GM12865 (cell line): ENCODE measurements at regions not wholly inside any gene's neighbourhood (a gene's known extent, or its start where the extent isn't known, plus 50 kb on each side); places are given as distances from the start of the nearest gene placed in this dataset.

Source experiments
- DNase-seq: peaks from one replicate; pipeline ENCODE4 v3.0.0; 2010; ENCODE audit warnings: low read depth
- H3K4me3 ChIP-seq: 2 replicates; pipeline ENCODE4 v1.5.1; 2011; ENCODE audit warnings: mild to moderate bottlenecking, low read depth, low read length, control low read depth
- TF ChIP-seq, protein P1 (sequence below): IDR thresholded peaks from 2 replicates; pipeline ENCODE4 v1.5.1; 2011; ENCODE audit warnings: low read length, control low read depth, low read depth, inconsistent platforms; ENCODE audit not compliant: insufficient read depth; ENCODE audit errors: missing control alignments

DNA sequence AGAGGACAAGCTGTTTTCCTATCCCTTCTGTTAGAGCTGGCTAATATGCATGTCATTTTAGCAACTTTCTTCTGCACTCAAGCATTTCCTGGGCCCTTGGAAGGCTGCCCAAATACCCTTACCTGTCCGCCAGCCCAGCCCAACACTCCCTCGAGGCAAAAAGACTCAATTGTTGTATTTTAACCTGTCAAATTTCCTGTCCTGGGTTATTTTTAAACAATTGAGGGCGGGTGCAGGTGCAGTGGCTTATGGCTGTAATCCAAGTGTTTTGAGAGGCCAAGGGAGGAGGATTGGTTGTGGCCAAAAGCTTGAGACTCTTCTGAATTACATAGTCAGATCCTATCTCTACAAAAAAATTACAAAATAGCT, 125.0 kb upstream of the ARHGAP28 start:
- no peak overlapping the region for H3K4me3 ChIP-seq
- no peak for DNase-seq
- TF ChIP-seq, protein P1, sequence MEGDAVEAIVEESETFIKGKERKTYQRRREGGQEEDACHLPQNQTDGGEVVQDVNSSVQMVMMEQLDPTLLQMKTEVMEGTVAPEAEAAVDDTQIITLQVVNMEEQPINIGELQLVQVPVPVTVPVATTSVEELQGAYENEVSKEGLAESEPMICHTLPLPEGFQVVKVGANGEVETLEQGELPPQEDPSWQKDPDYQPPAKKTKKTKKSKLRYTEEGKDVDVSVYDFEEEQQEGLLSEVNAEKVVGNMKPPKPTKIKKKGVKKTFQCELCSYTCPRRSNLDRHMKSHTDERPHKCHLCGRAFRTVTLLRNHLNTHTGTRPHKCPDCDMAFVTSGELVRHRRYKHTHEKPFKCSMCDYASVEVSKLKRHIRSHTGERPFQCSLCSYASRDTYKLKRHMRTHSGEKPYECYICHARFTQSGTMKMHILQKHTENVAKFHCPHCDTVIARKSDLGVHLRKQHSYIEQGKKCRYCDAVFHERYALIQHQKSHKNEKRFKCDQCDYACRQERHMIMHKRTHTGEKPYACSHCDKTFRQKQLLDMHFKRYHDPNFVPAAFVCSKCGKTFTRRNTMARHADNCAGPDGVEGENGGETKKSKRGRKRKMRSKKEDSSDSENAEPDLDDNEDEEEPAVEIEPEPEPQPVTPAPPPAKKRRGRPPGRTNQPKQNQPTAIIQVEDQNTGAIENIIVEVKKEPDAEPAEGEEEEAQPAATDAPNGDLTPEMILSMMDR = no peak

DNA sequence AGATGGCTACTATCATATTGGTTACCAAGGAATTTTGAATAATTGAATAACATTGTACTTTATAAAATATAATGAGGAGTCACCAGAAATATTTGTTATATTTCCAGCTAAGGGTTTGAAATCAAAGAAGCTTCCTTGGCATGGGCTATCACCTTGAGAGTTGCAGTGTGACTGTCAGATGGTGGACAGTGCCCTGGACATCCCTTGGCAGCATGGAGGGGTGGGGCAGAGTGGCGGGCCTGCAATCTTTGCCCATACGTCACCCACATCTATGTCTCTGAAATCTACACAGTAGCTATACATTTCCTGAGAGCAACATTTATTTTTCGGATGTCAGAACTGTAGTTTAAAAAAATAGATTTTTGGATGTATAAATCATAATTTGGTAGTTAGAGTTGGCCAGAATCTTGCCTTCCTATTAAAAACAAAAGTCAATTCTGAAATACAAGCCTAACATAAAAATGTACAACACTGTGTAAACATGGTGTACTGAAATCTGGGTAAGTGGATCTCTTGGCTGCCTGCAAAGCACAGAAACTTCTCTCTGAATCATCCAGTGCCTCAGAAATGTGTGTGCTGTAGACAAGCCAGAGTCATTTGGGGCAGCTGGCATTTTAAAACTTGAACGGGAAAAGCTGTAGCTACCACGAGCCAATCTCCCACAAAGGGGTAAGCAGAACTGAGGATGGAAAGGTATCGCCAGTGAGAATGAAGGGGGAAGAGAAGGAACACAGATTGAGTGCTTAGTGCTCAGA, 124.2 kb upstream of the ARHGAP28 start:
- TF ChIP-seq, protein P1 = no peak
- no peak for DNase-seq
- no peak overlapping the region for H3K4me3 ChIP-seq

- no peak overlapping the region for H3K4me3 ChIP-seq
- no peak for DNase-seq
- TF ChIP-seq, protein P1 = no peak
Measured at GRCh38 chr18:6606411-6607085, 123.0 kb upstream of the ARHGAP28 start.

GRCh38 chr18:6607343-6607742, 122.2 kb upstream of the ARHGAP28 start:
- no peak overlapping the region for H3K4me3 ChIP-seq
- TF ChIP-seq, protein P1 = no peak
- no peak for DNase-seq

- H3K4me3 ChIP-seq = no peak overlapping the region
- no peak for DNase-seq
- TF ChIP-seq, protein P1 = no peak
Measured at GRCh38 chr18:6609666-6610264, 119.8 kb upstream of the ARHGAP28 start.

DNA sequence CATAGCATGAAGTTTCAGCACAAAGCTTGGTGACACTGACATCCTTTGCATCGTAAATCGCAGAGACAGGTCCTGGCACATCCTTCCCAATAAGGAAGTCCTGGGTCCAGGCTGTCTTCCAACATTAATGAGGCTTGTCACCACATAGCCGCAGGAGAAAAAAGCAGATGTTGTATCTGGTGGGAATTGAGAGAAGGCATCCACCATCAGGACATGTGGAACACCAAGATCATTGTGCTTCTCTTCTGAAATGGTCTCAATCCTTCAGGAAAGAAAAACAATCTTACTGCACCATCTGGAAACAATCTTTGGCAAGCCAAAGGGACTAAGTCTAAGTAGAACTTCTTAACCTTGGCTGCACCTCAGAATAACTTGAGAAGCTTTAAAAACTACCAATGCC, 119.0 kb upstream of the ARHGAP28 start:
- no peak for DNase-seq
- TF ChIP-seq, protein P1 = no peak
- H3K4me3 ChIP-seq = no peak overlapping the region
